ENCODE measurements at regions not wholly inside any gene's neighbourhood (a gene's known extent, or its start where the extent isn't known, plus 50 kb on each side); places are given as distances from the start of the nearest gene placed in this dataset.

- 41% methylated on average over 6 of the region's 6 CpGs for WGBS (ENCODE audit: insufficient coverage, low coverage, low lambda C conversion rate, missing lambda C conversion rate)
Measured at GRCh38 chr4:155494037-155494718, 117.4 kb upstream of the MAP9 start.

GRCh38 chr4:155491336-155492120 lies 114.8 kb upstream of the MAP9 start:
- H3K9me3 ChIP-seq, result no peaks in the 10 kb centered on the region
- H3K4me1 ChIP-seq, result peaks cover 0 to 6% (median 0%) of the 10 kb centered on the region in 4 donors
- DNase-seq (no peak), ATAC-seq (peak; percentile 32 to 61 (median 41))
- H3K36me3 ChIP-seq, result no peaks in the 10 kb centered on the region
- no peak overlapping the region for H3K27ac ChIP-seq
- H3K4me3 ChIP-seq, result no peak overlapping the region
- H3K27me3 ChIP-seq, result no peaks in the 10 kb centered on the region
- WGBS (ENCODE audit: insufficient coverage, low coverage, low lambda C conversion rate, missing lambda C conversion rate), result 55% methylated on average over 4 of the region's 4 CpGs
- intact Hi-C loops (cut with DNase I), result no loop called here
- TF ChIP-seq POLR2A (IDR thresholded peaks at IDR 0.05), result no peak
- TF ChIP-seq CTCF (IDR thresholded peaks at IDR 0.05), result no peak

More at GRCh38 chr4:155494037-155494718, 117.4 kb upstream of the MAP9 start:
- no peak overlapping the region for H3K4me3 ChIP-seq
- intact Hi-C loops (cut with DNase I), result no loop called here
- H3K27me3 ChIP-seq, result no peaks in the 10 kb centered on the region
- H3K9me3 ChIP-seq, result no peaks in the 10 kb centered on the region
- no peaks in the 10 kb centered on the region for H3K36me3 ChIP-seq
- DNase-seq (no peak), ATAC-seq (peak in 2 of 4 donors; percentile 47 to 75)
- no peak for TF ChIP-seq CTCF (IDR thresholded peaks at IDR 0.05)
- TF ChIP-seq POLR2A (IDR thresholded peaks at IDR 0.05), result no peak
- H3K4me1 ChIP-seq, result peaks cover 0 to 6% (median 0%) of the 10 kb centered on the region in 4 donors
- peak overlapping the region in 1 of 3 donors; percentile 29 for H3K27ac ChIP-seq

GRCh38 chr4:155489271-155489670 lies 112.5 kb upstream of the MAP9 start:
- no peak for ATAC-seq
- TF ChIP-seq POLR2A (IDR thresholded peaks at IDR 0.05) (no peak), CTCF (IDR thresholded peaks at IDR 0.05) (no peak)

GRCh38 chr4:155488691-155489090 lies 111.9 kb upstream of the MAP9 start:
- Histone ChIP-seq H3K9me3 (no peaks in the 10 kb centered on the region), H3K4me1 (peaks cover 0 to 6% (median 0%) of the 10 kb centered on the region in 4 donors), H3K4me3 (no peak overlapping the region), H3K27me3 (no peaks in the 10 kb centered on the region), H3K36me3 (no peaks in the 10 kb centered on the region), H3K27ac (no peak overlapping the region)
- TF ChIP-seq POLR2A (IDR thresholded peaks at IDR 0.05), result no peak
- no peak for TF ChIP-seq CTCF (IDR thresholded peaks at IDR 0.05)
- 36% methylated on average over 2 of the region's 2 CpGs for WGBS (ENCODE audit: insufficient coverage, low coverage, low lambda C conversion rate, missing lambda C conversion rate)
- ATAC-seq, result no peak
- DNase-seq, result no peak
- intact Hi-C loops (cut with DNase I), result no loop called here

More at GRCh38 chr4:155489271-155489670, 112.5 kb upstream of the MAP9 start:
- Histone ChIP-seq H3K4me3 (no peak overlapping the region), H3K27me3 (no peaks in the 10 kb centered on the region), H3K4me1 (peaks cover 0 to 6% (median 0%) of the 10 kb centered on the region in 4 donors), H3K9me3 (no peaks in the 10 kb centered on the region), H3K36me3 (no peaks in the 10 kb centered on the region), H3K27ac (no peak overlapping the region)
- DNase-seq, result no peak
- 79% methylated on average over 3 of the region's 3 CpGs for WGBS (ENCODE audit: insufficient coverage, low coverage, low lambda C conversion rate, missing lambda C conversion rate)
- intact Hi-C loops (cut with DNase I), result no loop called here
